B cell (primary cell): ENCODE measurements at regions not wholly inside any gene's neighbourhood (a gene's known extent, or its start where the extent isn't known, plus 50 kb on each side); places are given as distances from the start of the nearest gene placed in this dataset.

Experiments used
- ATAC-seq: fragments of 200-7000 bp; cut with Tn5 transposase; one replicate; pipeline ENCODE4 v1.10.0; 2021; ENCODE audit warnings: low read depth, mild to moderate bottlenecking, moderate number of reproducible peaks, moderate library complexity
- CTCF ChIA-PET: fragments of 350-600 bp; sonication (Branson Sonifier 250); formaldehyde crosslinking; loops from one replicate; lab custom pipeline; 2021; ENCODE audit warnings: antibody characterized with exemption, inconsistent platforms; lab: Charles Lee
- POLR2A ChIA-PET: fragments of 350-600 bp; sonication (Branson Sonifier 250); formaldehyde crosslinking; loops from one replicate; lab custom pipeline; 2021; ENCODE audit warnings: antibody characterized with exemption; lab: Charles Lee
- DNase-seq: peaks from one replicate; pipeline ENCODE4 v3.0.0; 2013
- H2AFZ ChIP-seq: 2 replicates; pipeline ENCODE4 v1.6.1; 2012; ENCODE audit warnings: mild to moderate bottlenecking, low read depth, low read length; ENCODE audit not compliant: insufficient read depth, poor library complexity, severe bottlenecking
- H3K27ac ChIP-seq, 2 donors: 1 replicate in 1 of 2; 2 replicates in 1 of 2; pipeline ENCODE4 v1.5.1; 2012 to 2013; ENCODE audit warnings: low read length in 2 of 2, mild to moderate bottlenecking in 2 of 2, moderate library complexity in 1 of 2
- H3K27me3 ChIP-seq, 4 experiments: fragments of 200-600 bp in 1 of 4; sonication (generic) in 1 of 4; replicated peaks in 1 of 4; 1 replicate in 2 of 4; 2 replicates in 2 of 4; pipeline versions ENCODE4 v1.6.1 to v1.7.0; 2013 to 2016; ENCODE audit warnings: low read length in 3 of 4, mild to moderate bottlenecking in 2 of 4, mixed read lengths in 1 of 4, moderate library complexity in 1 of 4; ENCODE audit not compliant: insufficient read depth in 4 of 4, control insufficient read depth in 3 of 4; ENCODE audit errors: control extremely low read depth in 1 of 4
- H3K36me3 ChIP-seq, 2 experiments: replicated peaks in 1 of 2; 1 replicate in 1 of 2; 2 replicates in 1 of 2; pipeline versions ENCODE4 v1.6.1 to v1.7.1; 2013; ENCODE audit warnings: low read length in 1 of 2; ENCODE audit not compliant: insufficient read depth in 2 of 2, control insufficient read depth in 1 of 2; ENCODE audit errors: control extremely low read depth in 1 of 2, extremely low read depth in 1 of 2
- H3K4me1 ChIP-seq, 2 donors: fragments of 200-600 bp in 1 of 2; sonication (generic) in 1 of 2; 1 replicate in 1 of 2; 2 replicates in 1 of 2; pipeline versions ENCODE4 v1.5.1 to v1.6.1; 2013 to 2017; ENCODE audit warnings: low read length in 2 of 2; ENCODE audit not compliant: control insufficient read depth in 2 of 2, insufficient read depth in 2 of 2
- H3K4me2 ChIP-seq: replicated peaks from 2 replicates; pipeline ENCODE3; 2012; ENCODE audit warnings: mild to moderate bottlenecking, low read depth, low read length; ENCODE audit not compliant: poor library complexity, severe bottlenecking
- H3K4me3 ChIP-seq, 5 experiments: fragments of 200-600 bp in 1 of 5; sonication (generic) in 1 of 5; 1 replicate in 3 of 5; 2 replicates in 2 of 5; pipeline versions ENCODE4 v1.5.1 to v1.7.0; 2011 to 2016; ENCODE audit warnings: low read length in 4 of 5, mild to moderate bottlenecking in 4 of 5, low read depth in 2 of 5, control low read depth in 1 of 5, moderate library complexity in 1 of 5; ENCODE audit not compliant: insufficient read depth in 1 of 5; ENCODE audit errors: control extremely low read depth in 1 of 5, extremely low read depth in 1 of 5
- H3K79me2 ChIP-seq: fragments of 200-600 bp; sonication (generic); one replicate; pipeline ENCODE4 v1.6.0; 2016; ENCODE audit warnings: low read length; ENCODE audit not compliant: control insufficient read depth, insufficient read depth
- H3K9ac ChIP-seq: fragments of 200-600 bp; sonication (generic); 2 replicates; pipeline ENCODE4 v1.6.1; 2017; ENCODE audit warnings: mild to moderate bottlenecking, low read length, moderate library complexity
- H3K9me3 ChIP-seq, 3 donors: one replicate each; pipeline versions ENCODE4 v1.6.1 to v1.7.1; 2013; ENCODE audit warnings: low read length in 2 of 3; ENCODE audit not compliant: control insufficient read depth in 2 of 3, insufficient read depth in 1 of 3; ENCODE audit errors: control extremely low read depth in 1 of 3
- H4K20me1 ChIP-seq: 2 replicates; pipeline ENCODE4 v1.6.0; 2012; ENCODE audit warnings: mild to moderate bottlenecking, low read length; ENCODE audit not compliant: insufficient read depth, control insufficient read depth, poor library complexity, severe bottlenecking
- H3K27ac Mint-ChIP-seq: one replicate; pipeline ENCODE4 v1.8.0; 2021; ENCODE audit warnings: mixed read lengths
- H3K27me3 Mint-ChIP-seq: one replicate; pipeline ENCODE4 v1.8.0; 2021; ENCODE audit warnings: mixed read lengths
- H3K4me1 Mint-ChIP-seq: one replicate; pipeline ENCODE4 v1.8.0; 2021; ENCODE audit warnings: mixed read lengths
- H3K4me3 Mint-ChIP-seq: one replicate; pipeline ENCODE4 v1.8.0; 2021; ENCODE audit warnings: mixed read lengths
- H3K9me3 Mint-ChIP-seq: one replicate; pipeline ENCODE4 v1.8.0; 2022; ENCODE audit warnings: mixed read lengths; ENCODE audit not compliant: insufficient read depth
- EZH2 ChIP-seq: IDR thresholded peaks from 2 replicates; pipeline ENCODE4 v1.6.1; 2012; ENCODE audit warnings: borderline replicate concordance, low read depth, mild to moderate bottlenecking, moderate library complexity, low read length; ENCODE audit not compliant: insufficient read depth, poor library complexity, severe bottlenecking
- WGBS: methylation state at CpG from one replicate; pipeline ENCODE4 v1.1.5; 2013; ENCODE audit warnings: missing lambda C conversion rate; ENCODE audit not compliant: insufficient coverage; 5-methylcytosine and 5-hydroxymethylcytosine counted together
- intact Hi-C: fragments of 100-400 bp; cut with micrococcal nuclease; formaldehyde crosslinking; loops from one replicate; pipeline ENCODE4 v1.10.0; 2022
- TF ChIP-seq, protein P1 (sequence below): fragments of 200-600 bp; IDR thresholded peaks from one replicate; pipeline ENCODE4 v1.8.0; 2022; ENCODE audit warnings: antibody characterized with exemption, mild to moderate bottlenecking

DNA sequence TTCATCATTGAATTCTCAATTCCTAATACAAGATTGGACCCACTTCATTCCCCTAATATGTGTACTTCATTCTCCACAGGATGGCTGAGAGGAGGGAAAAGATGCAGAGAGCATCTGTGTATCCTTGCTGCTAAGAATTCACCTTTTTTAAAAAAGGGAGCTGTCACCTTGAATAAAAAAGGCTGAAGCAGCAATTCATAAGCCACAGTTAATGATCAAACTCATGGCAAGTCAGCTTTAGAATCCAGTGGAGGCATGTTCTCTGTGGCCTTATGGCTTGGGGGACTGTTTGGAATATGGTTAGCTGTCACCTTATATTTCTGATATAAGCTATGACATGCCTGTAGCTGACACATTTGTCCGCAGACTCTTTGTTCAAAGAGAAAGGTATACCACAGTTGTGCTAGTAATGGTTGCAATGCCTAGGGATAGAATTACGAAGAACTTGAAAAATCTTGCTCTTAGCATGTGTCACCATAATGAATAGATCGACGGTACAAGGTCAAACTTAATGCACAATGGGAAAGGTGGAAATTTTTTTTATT lies 256.8 kb upstream of the TNC start:
- no peak overlapping the region for H3K27ac Mint-ChIP-seq
- H3K9me3 Mint-ChIP-seq, result no peaks in the 10 kb centered on the region
- H3K4me3 ChIP-seq, result no peak overlapping the region
- no peaks in the 10 kb centered on the region for H3K4me1 ChIP-seq
- ChIA-PET CTCF (no interaction called here), POLR2A (no interaction called here)
- 100% methylated on average over 1 of the region's 4 CpGs for WGBS
- no peak overlapping the region for H3K4me2 ChIP-seq
- no peaks in the 10 kb centered on the region for H3K27me3 Mint-ChIP-seq
- H3K79me2 ChIP-seq, result no peaks in the 10 kb centered on the region
- no peaks in the 10 kb centered on the region for H3K36me3 ChIP-seq
- TF ChIP-seq EZH2, result no peak
- TF ChIP-seq, protein P1, sequence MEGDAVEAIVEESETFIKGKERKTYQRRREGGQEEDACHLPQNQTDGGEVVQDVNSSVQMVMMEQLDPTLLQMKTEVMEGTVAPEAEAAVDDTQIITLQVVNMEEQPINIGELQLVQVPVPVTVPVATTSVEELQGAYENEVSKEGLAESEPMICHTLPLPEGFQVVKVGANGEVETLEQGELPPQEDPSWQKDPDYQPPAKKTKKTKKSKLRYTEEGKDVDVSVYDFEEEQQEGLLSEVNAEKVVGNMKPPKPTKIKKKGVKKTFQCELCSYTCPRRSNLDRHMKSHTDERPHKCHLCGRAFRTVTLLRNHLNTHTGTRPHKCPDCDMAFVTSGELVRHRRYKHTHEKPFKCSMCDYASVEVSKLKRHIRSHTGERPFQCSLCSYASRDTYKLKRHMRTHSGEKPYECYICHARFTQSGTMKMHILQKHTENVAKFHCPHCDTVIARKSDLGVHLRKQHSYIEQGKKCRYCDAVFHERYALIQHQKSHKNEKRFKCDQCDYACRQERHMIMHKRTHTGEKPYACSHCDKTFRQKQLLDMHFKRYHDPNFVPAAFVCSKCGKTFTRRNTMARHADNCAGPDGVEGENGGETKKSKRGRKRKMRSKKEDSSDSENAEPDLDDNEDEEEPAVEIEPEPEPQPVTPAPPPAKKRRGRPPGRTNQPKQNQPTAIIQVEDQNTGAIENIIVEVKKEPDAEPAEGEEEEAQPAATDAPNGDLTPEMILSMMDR, result no peak
- no peaks in the 10 kb centered on the region for H4K20me1 ChIP-seq
- no peak overlapping the region for H3K9ac ChIP-seq
- H2AFZ ChIP-seq, result no peak overlapping the region
- DNase-seq, result no peak
- intact Hi-C loops, result no loop called here
- no peak overlapping the region for H3K4me3 Mint-ChIP-seq
- H3K27me3 ChIP-seq, result no peaks in the 10 kb centered on the region
- H3K27ac ChIP-seq, result no peak overlapping the region
- no peaks in the 10 kb centered on the region for H3K9me3 ChIP-seq
- no peak for ATAC-seq
- H3K4me1 Mint-ChIP-seq, result peaks cover 3% of the 10 kb centered on the region

DNA sequence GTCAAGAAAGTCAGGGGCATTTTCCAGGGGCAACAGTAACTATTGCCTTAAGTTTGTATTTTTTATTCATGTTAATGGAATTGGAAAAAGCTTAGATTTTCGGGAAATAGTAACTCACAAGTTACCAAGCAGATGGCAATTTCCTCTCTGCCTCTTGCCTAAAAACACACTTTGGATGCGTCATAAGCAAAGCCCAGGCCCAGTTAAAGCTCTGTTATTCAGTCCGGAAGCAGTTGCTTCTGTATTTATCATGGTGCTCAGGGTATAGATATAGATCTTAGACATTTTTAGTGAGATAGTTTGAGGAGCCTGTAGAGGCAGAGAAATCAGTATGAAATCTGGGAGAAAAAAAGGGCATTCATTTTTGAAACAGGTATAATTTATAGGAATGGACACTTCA lies 260.3 kb upstream of the TNC start:
- Histone ChIP-seq H4K20me1 (no peaks in the 10 kb centered on the region), H3K36me3 (no peaks in the 10 kb centered on the region), H3K27ac (no peak overlapping the region), H3K9me3 (peaks cover 0 to 8% (median 6%) of the 10 kb centered on the region in 3 donors), H3K4me2 (no peak overlapping the region), H3K4me3 (no peak overlapping the region), H2AFZ (no peak overlapping the region), H3K79me2 (no peaks in the 10 kb centered on the region), H3K27me3 (no peaks in the 10 kb centered on the region), H3K9ac (no peak overlapping the region), H3K4me1 (no peaks in the 10 kb centered on the region)
- H3K27me3 Mint-ChIP-seq, result no peaks in the 10 kb centered on the region
- intact Hi-C loops, result no loop called here
- 100% methylated on average over 1 of the region's 3 CpGs for WGBS
- peaks cover 3% of the 10 kb centered on the region for H3K4me1 Mint-ChIP-seq
- TF ChIP-seq, protein P1, result no peak
- no peak for TF ChIP-seq EZH2
- POLR2A ChIA-PET, result no interaction called here
- H3K4me3 Mint-ChIP-seq, result no peak overlapping the region
- ATAC-seq (no peak), DNase-seq (no peak)
- peaks cover under 1% of the 10 kb centered on the region for H3K9me3 Mint-ChIP-seq
- CTCF ChIA-PET, result no interaction called here
- H3K27ac Mint-ChIP-seq, result no peak overlapping the region
